Fibroblast of the aortic adventitia (primary cell): ENCODE measurements at regions not wholly inside any gene's neighbourhood (a gene's known extent, or its start where the extent isn't known, plus 50 kb on each side); places are given as distances from the start of the nearest gene placed in this dataset.

Experiments
- DNase-seq: peaks from one replicate; pipeline ENCODE4 v3.0.0-alpha.2; 2010; ENCODE audit warnings: low read depth
- H3K4me3 ChIP-seq: 2 replicates; pipeline ENCODE4 v1.5.1; 2011; ENCODE audit warnings: low read depth, mild to moderate bottlenecking, control low read depth, low read length, moderate library complexity
- CTCF ChIP-seq: IDR thresholded peaks from 2 replicates; pipeline ENCODE4 v1.5.1; 2011; ENCODE audit warnings: mild to moderate bottlenecking, low read length, control low read depth, inconsistent platforms; ENCODE audit not compliant: insufficient read depth

GRCh38 chr4:63620271-63620670 lies 789.0 kb downstream of the TECRL start:
- no peak for TF ChIP-seq CTCF
- no peak for DNase-seq
- no peak overlapping the region for H3K4me3 ChIP-seq

- no peak for TF ChIP-seq CTCF
- no peak overlapping the region for H3K4me3 ChIP-seq
- DNase-seq = no peak
Observed at GRCh38 chr4:63619771-63620170, 789.5 kb downstream of the TECRL start.

- H3K4me3 ChIP-seq = no peak overlapping the region
- TF ChIP-seq CTCF = no peak
- no peak for DNase-seq
Observed at GRCh38 chr4:63618883-63619718, 790.1 kb downstream of the TECRL start.

GRCh38 chr4:63607169-63607872 lies 801.9 kb downstream of the TECRL start:
- H3K4me3 ChIP-seq = no peak overlapping the region
- TF ChIP-seq CTCF = no peak
- no peak for DNase-seq

GRCh38 chr4:63589796-63590195 lies 819.5 kb downstream of the TECRL start:
- H3K4me3 ChIP-seq = no peak overlapping the region
- TF ChIP-seq CTCF = no peak
- no peak for DNase-seq

- no peak overlapping the region for H3K4me3 ChIP-seq
- DNase-seq = no peak
- TF ChIP-seq CTCF = no peak
Observed at GRCh38 chr4:63583561-63583960, 825.7 kb downstream of the TECRL start.
